Hematopoietic multipotent progenitor cell treated with erythropoietin and hydrocortisone succinate and interleukin-3 and kit ligand, for 4 days (in vitro differentiated cells): ENCODE measurements at regions not wholly inside any gene's neighbourhood (a gene's known extent, or its start where the extent isn't known, plus 50 kb on each side); places are given as distances from the start of the nearest gene placed in this dataset.
A peak's percentile ranks its signal among the peaks of the same experiment; 100 is the strongest.

ENCODE experiments used
- DNase-seq: peaks from one replicate; pipeline ENCODE4 v3.0.0-alpha.2; 2015

- DNase-seq, result peak; percentile 62
These were observed 55.8 kb upstream of the OR6J1 start for GRCh38 chr14:22699801-22700564.

DNA sequence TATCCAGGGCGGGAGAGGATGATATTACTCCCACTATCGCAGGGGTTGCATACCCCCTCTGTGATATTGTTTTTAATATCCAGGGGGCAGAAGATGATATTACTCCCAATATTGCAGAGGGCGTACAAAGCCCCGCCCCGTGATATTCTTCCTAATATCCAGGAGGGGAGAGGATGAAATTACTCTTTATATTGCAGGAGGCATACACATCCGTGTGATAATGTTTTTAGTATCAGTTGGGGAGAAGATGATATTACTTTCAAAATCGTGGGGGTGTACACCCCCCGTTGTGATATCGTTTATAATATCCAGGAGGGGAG, 52.9 kb upstream of the OXA1L start:
- no peak for DNase-seq

DNA sequence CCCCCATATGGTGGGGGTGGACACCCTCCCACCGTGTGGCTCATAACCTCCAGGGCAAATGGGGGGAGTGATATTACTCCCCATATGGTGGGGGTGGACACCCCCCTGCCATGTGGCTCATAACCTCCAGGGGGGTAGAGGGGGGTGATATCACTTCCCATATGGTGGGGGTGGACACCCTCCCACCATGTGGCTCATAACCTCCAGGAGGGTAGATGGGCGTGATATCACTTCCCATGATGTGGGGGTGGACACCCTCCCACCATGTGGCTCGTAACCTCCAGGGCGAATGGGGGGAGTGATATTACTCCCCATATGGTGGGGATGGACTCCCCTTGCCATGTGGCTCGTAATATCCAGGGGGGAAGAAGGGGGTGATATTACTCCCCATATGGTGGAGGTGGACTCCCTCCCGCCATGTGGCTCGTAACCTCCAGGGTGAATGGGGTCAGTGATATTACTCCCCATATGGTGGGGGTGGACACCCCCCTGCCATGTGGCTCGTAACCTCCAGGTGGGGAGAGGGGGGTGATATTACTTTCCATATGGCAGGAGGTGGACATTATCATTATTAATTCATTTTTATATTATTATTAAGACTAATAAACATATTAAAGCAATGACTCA, 51.2 kb upstream of the OXA1L start:
- DNase-seq, result peak; percentile 20

DNA sequence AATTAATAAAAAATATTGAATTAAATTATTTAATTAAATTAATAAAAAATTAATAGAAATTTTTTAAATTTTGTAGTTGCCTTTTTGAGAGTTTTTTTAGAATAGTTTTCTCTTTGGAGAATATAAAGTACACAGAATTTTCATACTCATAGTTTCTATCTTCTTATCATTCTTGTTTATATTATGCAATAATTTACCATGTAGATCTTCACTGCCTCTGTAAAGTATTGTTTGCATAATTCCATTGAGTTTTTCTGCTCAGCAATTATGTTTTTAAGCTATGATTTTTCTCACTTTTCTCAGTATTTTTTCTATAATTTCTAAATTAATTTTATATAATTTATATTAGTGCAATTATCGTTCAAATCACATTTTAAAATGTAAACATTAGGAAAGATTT, 50.6 kb upstream of the OXA1L start:
- DNase-seq, result no peak
